ENCODE measurements at regions not wholly inside any gene's neighbourhood (a gene's known extent, or its start where the extent isn't known, plus 50 kb on each side); places are given as distances from the start of the nearest gene placed in this dataset.

DNA sequence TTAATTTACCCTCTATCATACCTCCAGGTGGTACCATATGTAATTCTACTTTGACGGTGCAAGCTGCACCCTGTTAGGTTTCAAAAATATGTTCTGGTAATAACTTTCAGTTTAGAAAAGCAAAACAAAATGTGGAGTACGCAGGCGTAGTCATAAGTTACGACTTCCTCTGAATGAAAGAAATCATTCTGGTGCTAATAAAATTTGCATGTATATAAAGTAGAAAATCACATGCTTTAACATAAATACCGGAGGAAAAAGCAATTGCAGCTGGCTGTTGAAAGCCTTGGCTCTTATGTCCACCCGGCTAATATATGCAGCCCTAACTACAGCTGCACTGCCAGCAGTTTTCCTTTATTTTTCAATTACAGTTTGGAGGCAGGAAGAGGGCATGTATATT lies 65.2 kb upstream of the TMPRSS15 start:
- TF ChIP-seq, protein P1, sequence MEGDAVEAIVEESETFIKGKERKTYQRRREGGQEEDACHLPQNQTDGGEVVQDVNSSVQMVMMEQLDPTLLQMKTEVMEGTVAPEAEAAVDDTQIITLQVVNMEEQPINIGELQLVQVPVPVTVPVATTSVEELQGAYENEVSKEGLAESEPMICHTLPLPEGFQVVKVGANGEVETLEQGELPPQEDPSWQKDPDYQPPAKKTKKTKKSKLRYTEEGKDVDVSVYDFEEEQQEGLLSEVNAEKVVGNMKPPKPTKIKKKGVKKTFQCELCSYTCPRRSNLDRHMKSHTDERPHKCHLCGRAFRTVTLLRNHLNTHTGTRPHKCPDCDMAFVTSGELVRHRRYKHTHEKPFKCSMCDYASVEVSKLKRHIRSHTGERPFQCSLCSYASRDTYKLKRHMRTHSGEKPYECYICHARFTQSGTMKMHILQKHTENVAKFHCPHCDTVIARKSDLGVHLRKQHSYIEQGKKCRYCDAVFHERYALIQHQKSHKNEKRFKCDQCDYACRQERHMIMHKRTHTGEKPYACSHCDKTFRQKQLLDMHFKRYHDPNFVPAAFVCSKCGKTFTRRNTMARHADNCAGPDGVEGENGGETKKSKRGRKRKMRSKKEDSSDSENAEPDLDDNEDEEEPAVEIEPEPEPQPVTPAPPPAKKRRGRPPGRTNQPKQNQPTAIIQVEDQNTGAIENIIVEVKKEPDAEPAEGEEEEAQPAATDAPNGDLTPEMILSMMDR (IDR thresholded peaks at IDR 0.05): no peak
- no peak for TF ChIP-seq POLR2A (IDR thresholded peaks at IDR 0.05)

Measured in gastroesophageal sphincter (tissue), 3 donors.